Ishikawa (cell line): ENCODE measurements at regions not wholly inside any gene's neighbourhood (a gene's known extent, or its start where the extent isn't known, plus 50 kb on each side); places are given as distances from the start of the nearest gene placed in this dataset.

ENCODE experiments used
- CEBPB ChIP-seq: IDR thresholded peaks from 2 replicates; pipeline ENCODE4 v1.6.1; 2012
- CREB1 ChIP-seq: IDR thresholded peaks from 2 replicates; pipeline ENCODE4 v1.6.1; 2012; ENCODE audit warnings: low read depth
- EGR1 ChIP-seq: IDR thresholded peaks from 2 replicates; pipeline ENCODE4 v1.6.1; 2012
- EP300 ChIP-seq: IDR thresholded peaks from 2 replicates; pipeline ENCODE4 v1.6.1; 2012; ENCODE audit warnings: borderline replicate concordance
- FOXM1 ChIP-seq: IDR thresholded peaks from 2 replicates; pipeline ENCODE4 v1.6.1; 2012; ENCODE audit warnings: low read depth, borderline replicate concordance
- NFIC ChIP-seq: IDR thresholded peaks from 2 replicates; pipeline ENCODE4 v1.6.1; 2012
- RAD21 ChIP-seq: IDR thresholded peaks from 2 replicates; pipeline ENCODE4 v1.6.1; 2012; ENCODE audit warnings: low read depth
- TAF1 ChIP-seq: IDR thresholded peaks from 2 replicates; pipeline ENCODE4 v1.6.1; 2012; ENCODE audit warnings: low read depth, mild to moderate bottlenecking
- TCF12 ChIP-seq: IDR thresholded peaks from 2 replicates; pipeline ENCODE4 v1.6.1; 2012; ENCODE audit warnings: low read depth
- TEAD4 ChIP-seq: IDR thresholded peaks from 2 replicates; pipeline ENCODE4 v1.6.1; 2012
- YY1 ChIP-seq: IDR thresholded peaks from 2 replicates; pipeline ENCODE4 v1.6.1; 2012; ENCODE audit warnings: low read depth
- ZBTB7A ChIP-seq: IDR thresholded peaks from 2 replicates; pipeline ENCODE4 v1.6.1; 2012; ENCODE audit warnings: low read depth
- TF ChIP-seq, protein P1 (sequence below): IDR thresholded peaks from 2 replicates; pipeline ENCODE4 v1.6.1; 2012
- TF ChIP-seq, protein P2 (sequence below): IDR thresholded peaks from 2 replicates; pipeline ENCODE4 v1.6.1; 2012
- TF ChIP-seq, protein P3 (sequence below): IDR thresholded peaks from 2 replicates; pipeline ENCODE4 v1.6.1; 2012; ENCODE audit warnings: low read depth, mild to moderate bottlenecking

DNA sequence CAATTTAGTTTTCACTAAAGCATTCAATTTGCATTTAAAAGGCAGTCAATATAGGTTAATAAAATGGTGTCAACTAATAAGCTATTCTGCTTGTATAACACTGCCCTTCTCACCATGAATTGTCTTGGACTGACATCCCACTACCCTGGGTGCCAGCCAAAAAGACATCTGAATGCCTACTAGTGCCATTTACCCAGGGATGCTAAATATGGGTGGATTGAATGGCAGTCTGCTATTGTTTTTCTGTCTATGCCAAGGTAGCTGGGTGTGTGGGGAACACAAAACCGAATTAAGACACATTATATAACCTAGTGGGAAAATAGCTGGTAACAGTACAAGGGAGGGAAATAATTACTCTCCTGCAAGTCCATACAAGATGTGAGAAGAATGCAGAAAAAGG lies 240.0 kb upstream of the CFAP20DC start:
- no peak for TF ChIP-seq TCF12
- TF ChIP-seq, protein P1, sequence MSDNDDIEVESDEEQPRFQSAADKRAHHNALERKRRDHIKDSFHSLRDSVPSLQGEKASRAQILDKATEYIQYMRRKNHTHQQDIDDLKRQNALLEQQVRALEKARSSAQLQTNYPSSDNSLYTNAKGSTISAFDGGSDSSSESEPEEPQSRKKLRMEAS = no peak
- no peak for TF ChIP-seq TEAD4
- no peak for TF ChIP-seq ZBTB7A
- no peak for TF ChIP-seq TAF1
- TF ChIP-seq CREB1 = no peak

DNA sequence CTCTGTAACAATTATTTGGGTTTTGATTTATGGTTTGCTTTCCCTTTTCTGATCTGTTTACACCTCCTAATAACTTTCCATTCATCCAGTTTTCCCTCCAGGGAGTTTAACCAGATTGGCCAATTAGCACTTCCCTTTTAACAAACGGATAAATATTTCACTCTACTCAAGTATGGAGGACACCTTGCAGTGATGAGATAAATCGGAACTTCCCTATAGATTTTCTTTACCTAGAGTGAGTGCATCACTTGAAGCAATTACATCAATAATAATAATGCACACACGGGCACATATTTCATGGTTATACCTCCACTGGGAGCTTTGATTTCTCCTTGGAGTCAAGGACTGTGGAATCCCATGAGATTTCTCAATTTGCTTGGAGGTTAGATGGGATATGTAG lies 239.1 kb upstream of the CFAP20DC start:
- no peak for TF ChIP-seq EGR1
- TF ChIP-seq ZBTB7A = no peak
- TF ChIP-seq, protein P1 = no peak

DNA sequence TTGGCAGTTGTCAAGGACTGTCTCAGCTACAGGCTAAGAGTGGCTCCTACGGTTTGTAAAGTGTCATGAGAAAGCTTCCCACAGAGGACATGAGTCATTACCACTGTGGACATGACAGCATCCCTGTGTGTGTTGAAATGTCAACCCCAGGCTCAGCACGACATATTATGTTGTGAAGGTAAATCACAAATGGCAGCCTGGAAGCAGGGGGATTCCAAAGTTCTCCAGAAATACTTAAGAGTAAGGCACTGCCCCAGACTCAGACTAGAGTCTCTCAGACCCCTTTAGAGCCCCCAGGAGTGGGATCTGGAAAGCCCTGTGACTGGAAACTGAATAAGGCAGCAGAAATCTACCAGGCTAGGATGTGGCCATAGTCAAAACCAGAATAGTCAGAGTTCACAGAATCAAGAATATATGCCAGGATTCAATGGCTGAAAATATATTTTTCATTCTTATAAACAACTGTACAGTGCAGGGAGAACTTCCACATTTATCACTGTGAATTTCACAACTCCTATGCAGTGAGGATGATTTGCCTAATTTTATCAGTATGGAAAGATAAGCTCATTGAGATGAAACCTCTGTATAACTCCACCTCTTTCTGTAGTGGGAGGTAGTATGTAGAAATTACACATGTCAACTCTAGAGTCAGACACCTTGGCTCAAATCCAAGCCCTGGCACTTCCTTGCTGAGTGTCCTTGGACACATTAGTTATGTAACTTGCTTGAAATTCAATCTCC lies 237.1 kb upstream of the CFAP20DC start:
- no peak for TF ChIP-seq CEBPB
- TF ChIP-seq TCF12 = no peak
- no peak for TF ChIP-seq YY1
- no peak for TF ChIP-seq EP300
- TF ChIP-seq, protein P2, sequence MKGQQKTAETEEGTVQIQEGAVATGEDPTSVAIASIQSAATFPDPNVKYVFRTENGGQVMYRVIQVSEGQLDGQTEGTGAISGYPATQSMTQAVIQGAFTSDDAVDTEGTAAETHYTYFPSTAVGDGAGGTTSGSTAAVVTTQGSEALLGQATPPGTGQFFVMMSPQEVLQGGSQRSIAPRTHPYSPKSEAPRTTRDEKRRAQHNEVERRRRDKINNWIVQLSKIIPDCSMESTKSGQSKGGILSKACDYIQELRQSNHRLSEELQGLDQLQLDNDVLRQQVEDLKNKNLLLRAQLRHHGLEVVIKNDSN = no peak
- no peak for TF ChIP-seq TAF1

DNA sequence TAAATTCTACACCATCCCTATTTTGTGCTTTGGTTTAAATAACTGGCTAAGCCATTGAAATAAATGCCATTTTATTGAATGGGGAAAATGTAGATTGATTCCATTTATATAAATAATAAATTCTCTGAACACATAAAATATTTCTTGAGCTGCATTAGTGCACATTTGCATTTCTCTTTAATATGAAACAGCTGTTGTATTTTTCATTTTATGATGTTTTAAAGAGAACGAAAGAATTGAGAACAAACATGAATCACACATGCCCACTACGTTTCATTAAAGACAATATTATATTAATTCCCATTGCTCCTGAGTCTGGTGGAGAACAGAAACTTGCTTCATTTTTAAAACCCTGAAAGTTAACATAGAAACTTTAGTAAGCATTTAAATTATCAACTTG lies 235.7 kb upstream of the CFAP20DC start:
- TF ChIP-seq CREB1 (no peak), TAF1 (no peak), CEBPB (no peak), TEAD4 (no peak), RAD21 (no peak), FOXM1 (no peak), EP300 (no peak), NFIC (no peak), TCF12 (no peak), YY1 (no peak), EGR1 (no peak)
- TF ChIP-seq, protein P1 = no peak
- TF ChIP-seq, protein P3, sequence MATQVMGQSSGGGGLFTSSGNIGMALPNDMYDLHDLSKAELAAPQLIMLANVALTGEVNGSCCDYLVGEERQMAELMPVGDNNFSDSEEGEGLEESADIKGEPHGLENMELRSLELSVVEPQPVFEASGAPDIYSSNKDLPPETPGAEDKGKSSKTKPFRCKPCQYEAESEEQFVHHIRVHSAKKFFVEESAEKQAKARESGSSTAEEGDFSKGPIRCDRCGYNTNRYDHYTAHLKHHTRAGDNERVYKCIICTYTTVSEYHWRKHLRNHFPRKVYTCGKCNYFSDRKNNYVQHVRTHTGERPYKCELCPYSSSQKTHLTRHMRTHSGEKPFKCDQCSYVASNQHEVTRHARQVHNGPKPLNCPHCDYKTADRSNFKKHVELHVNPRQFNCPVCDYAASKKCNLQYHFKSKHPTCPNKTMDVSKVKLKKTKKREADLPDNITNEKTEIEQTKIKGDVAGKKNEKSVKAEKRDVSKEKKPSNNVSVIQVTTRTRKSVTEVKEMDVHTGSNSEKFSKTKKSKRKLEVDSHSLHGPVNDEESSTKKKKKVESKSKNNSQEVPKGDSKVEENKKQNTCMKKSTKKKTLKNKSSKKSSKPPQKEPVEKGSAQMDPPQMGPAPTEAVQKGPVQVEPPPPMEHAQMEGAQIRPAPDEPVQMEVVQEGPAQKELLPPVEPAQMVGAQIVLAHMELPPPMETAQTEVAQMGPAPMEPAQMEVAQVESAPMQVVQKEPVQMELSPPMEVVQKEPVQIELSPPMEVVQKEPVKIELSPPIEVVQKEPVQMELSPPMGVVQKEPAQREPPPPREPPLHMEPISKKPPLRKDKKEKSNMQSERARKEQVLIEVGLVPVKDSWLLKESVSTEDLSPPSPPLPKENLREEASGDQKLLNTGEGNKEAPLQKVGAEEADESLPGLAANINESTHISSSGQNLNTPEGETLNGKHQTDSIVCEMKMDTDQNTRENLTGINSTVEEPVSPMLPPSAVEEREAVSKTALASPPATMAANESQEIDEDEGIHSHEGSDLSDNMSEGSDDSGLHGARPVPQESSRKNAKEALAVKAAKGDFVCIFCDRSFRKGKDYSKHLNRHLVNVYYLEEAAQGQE = no peak

DNA sequence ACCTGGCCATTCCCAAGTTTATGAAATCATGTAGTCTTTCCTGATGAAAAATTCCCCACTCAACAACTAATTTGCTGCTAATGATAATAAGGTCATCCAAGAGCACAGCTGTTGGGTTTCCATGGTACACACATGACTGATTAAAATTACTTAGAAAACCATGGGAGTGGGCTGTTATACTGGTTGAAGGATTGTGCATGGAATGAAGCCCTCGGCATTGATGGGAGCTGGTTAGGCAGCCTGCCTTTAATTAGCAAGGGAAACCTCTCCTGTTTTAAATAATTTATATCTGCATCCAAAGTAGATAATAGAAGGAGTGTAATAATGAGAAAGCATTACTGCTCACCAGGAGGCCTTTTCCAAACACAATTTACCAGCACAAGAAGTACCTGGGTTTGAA lies 235.1 kb upstream of the CFAP20DC start:
- TF ChIP-seq CEBPB (no peak), CREB1 (no peak), FOXM1 (no peak), NFIC (no peak), RAD21 (no peak), EGR1 (no peak), EP300 (no peak)
- TF ChIP-seq, protein P1 = no peak
- TF ChIP-seq, protein P2 = no peak

DNA sequence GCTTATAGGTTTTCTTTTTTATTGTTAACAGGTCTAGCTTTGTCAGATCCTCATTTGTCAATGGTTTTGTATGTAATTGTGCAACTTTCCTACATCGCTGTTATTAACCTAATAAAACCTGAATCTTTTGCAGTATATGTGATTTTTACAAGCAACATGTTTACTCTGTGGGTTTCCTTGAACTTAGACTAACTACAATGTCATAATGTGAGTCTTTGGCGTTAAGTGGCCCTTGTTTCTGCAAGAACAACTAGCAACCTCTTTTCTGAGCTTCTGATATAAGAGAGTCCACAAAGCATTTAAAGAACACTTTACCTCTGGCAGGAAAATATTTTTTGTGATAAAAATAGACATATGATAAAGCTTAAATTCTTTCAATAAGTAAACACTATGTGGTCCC lies 230.3 kb upstream of the CFAP20DC start:
- TF ChIP-seq EGR1 (no peak), CREB1 (no peak), YY1 (no peak), NFIC (no peak), TCF12 (no peak), TEAD4 (no peak), TAF1 (no peak), FOXM1 (no peak), RAD21 (no peak), ZBTB7A (no peak), CEBPB (no peak), EP300 (no peak)
- TF ChIP-seq, protein P2 = no peak
- TF ChIP-seq, protein P1 = no peak
- TF ChIP-seq, protein P3 = no peak
